Stimulated activated CD8-positive, alpha-beta memory T cell treated with anti-CD3 and anti-CD28 coated beads, Interleukin-4, amount 100 ng/mL, for 4 hours (primary cell): ENCODE measurements at regions not wholly inside any gene's neighbourhood (a gene's known extent, or its start where the extent isn't known, plus 50 kb on each side); places are given as distances from the start of the nearest gene placed in this dataset.
"Not testable (repeated sequence)": the region's sequence is repeated elsewhere in the genome, so short reads cannot be mapped to it uniquely, and the experiment has no call there.

Experiments used
- DNase-seq, 2 donors: peaks; one replicate each; pipeline ENCODE4 v3.0.0-alpha.2; 2020; ENCODE audit warnings: low read depth in 2 of 2, low spot score in 1 of 2

DNA sequence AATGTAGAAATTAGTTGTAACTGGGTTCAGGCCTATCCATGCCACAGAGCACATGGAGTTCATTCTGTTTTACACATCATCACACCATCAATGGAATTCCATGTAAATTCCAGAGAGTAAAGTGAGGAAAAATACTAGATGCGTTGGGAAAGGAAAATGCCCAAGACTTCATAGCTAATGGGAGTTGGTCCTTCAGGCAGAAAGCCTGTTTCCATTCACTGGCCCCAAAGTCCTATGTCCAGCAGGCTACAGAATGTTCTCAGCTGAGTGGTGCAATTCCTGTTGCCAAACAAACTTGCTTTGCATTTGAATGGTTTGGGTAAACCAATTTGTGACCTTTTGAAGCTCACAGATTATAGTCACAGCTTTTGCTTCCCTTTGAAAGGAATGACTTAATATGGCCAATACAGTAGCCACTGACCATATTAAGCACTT, 164.6 kb upstream of the PFN2 start:
- no peak for DNase-seq

DNA sequence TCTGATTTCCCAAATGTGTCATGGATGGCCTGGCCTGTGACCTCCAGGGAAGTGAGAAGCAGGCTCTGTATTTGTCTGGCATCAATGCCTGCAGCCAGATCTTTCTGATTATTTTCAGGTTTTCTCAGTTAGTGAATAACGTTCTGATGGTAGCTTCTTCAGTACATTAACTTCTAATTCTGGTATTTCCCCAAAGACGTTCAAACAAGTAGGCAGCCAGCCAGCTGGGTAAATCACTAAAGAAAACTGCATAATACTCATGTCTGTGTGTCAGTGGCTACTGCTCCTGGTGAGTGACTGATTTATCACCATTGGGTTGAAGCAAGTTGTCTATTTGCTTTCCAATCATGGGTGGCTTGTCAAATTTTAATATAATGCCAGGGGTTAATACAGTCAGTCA, 162.6 kb upstream of the PFN2 start:
- DNase-seq, result no peak

DNA sequence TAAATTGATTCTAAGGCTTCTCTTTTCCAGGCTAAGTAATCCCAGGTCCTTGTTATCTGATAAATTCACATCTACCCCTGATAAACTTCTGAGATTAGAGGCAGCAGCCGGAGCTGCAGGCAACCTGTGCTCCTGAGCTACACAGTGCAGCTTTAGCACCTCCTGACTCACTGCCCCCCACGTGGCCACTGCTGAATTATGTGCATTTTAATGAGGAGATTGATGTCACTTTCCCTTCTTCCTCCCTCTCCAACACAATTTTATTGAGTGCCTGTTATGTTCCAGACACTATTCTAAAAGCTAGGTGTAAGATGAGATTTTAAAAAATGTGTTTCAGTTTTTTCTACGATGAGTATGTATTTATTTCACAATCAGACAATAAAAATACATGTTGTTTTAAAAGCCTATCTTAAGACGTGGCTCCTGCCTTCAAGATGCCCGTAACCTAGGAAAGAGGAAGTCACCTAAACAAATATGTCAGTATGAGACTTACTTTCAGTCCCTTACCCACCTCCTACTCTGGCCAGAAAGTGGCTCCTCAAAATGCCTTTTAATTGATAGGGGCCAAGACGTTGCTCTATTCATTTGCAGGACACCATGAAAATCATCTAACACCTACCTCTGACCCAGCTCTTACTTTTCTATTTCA, 161.5 kb upstream of the PFN2 start:
- DNase-seq, result no peak

DNA sequence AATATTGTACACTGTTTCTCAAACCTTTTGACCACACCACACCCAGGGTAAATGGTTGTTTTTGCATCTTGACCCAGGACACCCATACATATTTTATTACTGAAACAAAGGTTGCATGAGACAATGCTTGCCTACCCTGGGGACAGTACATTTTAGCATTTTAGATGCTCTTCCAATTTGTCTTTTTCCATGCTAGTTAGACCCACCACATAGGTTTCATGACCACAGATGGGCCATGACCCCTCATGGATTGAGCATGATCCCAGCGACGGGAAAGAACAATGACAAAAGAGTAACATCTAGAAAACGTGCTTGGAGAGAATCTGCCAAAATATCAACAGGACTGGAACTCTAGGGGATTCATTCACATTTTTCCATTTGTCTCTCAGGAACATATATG, 161.0 kb upstream of the PFN2 start:
- no peak for DNase-seq

DNA sequence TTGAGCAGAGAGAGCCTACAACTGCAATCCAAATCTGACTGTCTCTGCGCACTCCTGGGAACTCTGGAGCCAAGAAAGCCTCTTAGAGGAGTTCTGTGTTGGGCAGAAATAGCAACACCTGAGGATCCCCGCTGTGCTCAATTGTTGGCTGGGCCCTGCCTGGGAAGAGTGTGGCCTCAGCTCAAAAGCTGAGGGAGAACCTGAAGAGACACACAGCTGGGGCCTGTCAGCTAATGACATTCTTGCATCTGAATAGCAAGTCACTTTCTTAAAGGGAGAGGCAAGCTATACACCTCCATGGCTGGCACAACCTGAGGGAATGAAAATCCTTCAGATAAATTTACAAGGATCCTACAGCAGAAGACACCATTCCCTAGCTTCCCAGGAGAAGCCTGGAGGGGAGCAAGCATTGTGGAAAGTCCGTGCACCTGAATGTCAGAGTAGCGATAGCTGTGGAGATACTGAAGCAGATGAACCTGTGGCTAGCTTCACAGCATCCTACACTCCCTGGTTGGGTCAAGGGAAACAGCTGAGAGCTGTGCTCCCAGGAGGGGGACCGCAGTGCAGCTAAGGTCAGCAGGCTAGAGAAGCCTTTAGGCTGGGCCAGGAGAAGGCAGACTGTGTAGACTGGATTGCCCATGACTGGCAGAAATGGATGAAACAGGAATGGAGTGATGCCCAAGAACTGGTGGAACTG, 159.9 kb upstream of the PFN2 start:
- no peak for DNase-seq

DNA sequence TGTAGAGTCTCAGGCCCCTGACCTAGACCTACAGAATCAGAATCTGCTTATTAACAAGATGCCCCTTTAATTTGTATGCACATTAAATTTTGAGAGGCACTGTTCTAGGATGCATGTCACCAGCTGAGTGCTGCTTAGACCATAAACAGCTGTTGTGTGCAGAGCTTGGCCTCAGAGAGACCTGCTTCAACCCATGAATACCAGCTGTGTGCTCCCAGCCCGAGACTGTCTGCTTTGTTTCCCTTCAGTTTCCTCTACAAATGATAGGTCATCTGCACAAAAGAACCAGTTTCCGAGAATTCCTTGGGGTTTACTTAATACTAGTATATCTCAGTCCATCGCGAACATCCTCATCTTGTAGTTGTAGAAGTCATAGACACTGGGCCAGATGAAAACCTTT, 158.5 kb upstream of the PFN2 start:
- no peak for DNase-seq

DNA sequence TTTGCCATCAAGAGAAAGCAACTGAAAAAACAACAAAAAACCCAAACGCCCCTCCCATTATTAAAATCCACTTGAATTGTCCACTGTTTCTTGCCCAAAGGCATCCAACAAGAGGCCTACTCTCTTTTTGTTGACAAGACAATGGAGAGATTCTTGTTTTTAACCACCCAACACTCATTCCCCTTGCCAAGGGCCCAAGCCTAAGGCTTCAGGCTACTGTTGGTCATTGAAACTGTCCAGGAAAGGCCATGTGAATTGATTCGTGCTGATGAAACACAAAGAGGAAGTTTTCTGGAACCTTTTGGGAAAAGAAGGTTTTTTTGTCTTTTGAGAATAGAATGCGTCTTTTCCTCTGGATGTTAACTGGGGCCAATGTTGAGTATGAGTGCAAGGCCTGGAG, 157.4 kb upstream of the PFN2 start:
- DNase-seq, result no peak

DNA sequence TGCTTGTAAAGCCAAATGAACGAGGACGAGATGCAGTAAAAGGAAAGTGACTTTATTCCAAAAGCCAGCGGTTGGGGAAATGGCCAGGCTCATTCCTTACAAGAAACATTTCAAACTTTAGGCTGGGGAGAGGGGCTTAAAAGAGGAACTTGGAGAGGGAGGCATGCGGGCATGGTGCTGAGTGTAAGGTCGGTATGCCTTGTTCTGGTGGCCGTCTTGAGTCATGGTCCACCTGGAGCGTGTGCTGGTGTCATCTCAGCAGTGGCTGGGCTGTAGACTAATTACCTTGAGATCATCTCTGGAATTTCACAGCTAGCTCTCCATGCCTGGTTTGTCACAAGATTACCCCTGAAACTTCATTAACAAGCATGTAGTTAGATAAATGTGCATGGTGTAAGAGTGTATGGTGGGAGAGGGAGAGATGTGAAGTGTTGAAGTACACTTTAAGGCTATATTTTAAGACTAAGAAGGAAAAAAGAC, 156.4 kb upstream of the PFN2 start:
- DNase-seq, result no peak

DNA sequence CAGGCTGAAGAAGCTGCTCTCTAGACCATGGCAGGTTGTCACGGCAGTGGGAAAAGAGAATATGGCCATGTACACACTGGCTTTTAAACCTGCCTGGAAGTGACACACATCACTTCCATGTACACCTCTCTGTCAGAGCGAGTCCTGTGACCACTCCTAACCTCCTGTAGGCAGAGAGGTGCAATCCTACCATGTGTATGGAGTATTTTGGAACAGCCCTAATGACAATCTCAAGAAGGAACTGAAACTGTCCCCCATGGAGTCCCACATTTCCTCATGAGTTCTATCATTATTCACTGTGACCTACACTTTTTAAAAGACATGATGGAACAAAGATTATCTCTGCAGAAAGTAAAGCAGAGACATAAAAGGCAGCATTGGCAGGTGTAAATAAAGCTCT, 153.4 kb upstream of the PFN2 start:
- no peak for DNase-seq

DNA sequence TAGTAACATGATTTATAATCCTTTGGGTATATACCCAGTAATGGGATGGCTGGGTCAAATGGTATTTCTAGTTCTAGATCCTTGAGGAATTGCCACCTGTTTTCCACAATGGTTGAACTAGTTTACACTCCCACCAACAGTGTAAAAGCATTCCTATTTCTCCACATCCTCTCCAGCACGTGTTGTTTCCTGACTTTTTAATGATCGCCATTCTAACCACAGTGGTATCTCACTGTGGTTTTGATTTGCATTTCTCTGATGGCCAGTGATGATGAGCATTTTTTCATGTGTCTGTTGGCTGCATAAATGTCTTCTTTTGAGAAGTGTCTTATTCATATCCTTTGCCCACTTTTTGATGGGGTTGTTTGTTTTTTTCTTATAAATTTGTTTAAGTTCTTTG, 152.6 kb upstream of the PFN2 start:
- not testable (repeated sequence) for DNase-seq

DNA sequence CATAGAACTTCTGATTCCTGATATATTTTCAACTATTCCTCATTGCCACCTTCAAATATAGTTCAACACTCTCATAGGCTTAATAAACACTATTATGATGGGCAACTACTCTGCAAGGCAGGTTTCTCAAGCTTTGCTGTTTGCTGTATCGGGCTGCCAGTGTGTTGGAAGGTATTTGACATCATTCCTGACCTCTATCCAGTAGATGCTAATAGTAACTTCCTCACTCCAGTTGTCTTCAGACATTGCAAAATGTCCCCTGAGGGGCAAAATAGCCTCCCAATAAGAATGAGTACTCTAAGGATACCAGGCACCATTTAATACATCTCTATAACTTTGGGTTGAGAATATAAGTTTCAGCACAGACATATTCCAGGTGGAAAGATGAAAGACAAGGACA, 147.5 kb upstream of the PFN2 start:
- no peak for DNase-seq

DNA sequence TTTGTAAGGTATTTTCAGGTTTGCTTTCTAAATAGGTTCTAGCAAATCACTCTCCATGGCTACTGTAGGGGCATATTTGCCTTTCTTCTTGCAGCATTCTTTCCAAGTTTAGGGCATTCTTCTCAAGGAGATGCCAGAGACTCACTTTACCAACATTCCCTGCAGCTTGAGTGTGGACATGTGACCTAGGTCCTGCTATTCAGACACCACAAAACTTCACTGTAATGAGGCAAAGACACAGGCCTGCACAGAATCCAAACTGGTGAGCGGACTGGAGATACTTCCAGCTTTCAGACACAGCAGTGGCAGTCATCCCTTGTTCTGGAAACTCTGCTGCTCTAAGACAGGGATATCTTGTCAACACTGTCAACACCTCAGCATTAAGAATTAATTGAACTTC, 146.4 kb upstream of the PFN2 start:
- no peak for DNase-seq

DNA sequence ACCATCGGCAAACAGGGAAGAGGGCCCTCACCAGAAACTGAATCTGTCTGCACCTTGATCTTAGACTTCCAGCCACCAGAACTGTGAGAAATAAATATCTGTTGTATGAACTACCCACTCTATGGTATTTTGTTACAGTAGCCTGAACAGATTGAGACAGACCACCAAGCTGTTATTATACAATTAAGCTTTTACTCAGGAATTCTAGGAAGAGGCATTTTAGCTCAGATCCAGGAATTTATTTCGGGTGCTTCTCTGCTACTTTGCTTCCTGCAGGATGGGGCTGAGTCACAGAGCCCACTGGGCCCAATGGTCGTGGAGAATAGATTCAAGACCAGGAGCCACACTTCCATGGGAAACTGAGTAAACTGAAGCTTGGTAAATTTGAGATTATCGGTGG, 145.5 kb upstream of the PFN2 start:
- DNase-seq, result no peak

DNA sequence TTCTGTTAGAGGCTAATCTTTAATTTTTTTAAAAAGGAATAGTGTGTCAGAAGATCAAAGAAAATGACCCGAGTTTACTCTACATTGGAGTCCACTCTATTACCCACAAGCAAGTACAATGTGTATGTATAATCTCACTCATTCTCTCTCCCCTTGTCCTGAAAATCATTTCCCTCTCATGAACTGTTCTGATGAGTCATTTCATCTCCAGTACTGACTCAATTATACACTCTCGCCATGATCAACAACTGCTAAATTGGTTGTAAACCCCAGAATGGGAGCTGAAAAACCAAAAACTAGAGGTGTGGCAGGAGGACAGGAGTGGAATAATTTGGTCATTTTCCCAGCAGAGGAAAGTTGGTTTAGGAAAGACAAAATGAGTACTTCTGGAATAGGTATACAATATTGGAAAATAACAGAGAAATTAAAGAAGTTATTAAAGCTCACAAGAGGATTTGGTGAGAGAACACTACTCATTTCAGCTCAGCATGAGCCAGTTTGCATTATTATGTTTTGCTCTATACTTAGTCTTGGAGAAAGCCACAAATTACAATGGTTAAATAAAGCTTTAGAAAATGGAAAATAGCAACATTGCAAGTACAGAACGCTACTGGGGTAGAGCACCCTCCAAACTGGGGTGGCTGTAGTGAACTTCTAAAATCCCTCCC, 144.3 kb upstream of the PFN2 start:
- no peak for DNase-seq

DNA sequence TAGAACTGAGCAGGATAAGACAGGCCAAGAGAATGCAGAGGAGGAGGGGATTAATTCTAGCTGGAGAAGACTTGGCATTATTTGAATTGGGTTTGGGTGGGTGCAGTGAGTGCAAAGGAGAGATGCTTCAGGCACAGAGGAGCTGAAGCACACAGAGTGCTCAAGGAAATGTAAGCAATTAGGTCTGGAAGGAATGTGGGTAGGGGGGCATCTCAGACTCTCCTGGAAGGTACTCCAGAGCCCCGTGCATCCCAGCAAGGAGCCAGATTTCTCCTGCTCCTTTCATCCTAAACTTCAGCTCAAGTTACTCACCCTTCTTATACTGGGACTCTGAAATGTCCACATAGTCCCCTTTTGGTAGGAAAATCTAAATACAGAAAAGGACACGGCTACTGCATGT, 143.6 kb upstream of the PFN2 start:
- no peak for DNase-seq

DNA sequence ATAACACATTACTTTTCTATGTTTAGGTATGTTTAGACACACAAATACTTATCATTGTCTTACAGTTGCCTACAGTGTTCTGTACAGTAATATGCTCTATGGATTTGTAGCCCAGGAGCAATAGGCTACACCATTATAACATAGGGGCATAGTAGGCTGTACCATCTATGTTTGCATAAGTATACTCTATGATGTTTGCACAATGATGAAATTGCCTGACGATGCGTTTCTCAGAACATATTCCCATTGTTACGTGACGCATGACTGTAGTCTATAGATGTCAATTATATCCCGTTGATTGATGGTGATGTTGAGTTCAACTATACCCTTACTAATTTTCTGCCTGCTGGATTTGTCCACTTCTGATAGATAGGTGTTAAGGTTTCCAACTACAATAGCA, 139.4 kb upstream of the PFN2 start:
- DNase-seq, result no peak

DNA sequence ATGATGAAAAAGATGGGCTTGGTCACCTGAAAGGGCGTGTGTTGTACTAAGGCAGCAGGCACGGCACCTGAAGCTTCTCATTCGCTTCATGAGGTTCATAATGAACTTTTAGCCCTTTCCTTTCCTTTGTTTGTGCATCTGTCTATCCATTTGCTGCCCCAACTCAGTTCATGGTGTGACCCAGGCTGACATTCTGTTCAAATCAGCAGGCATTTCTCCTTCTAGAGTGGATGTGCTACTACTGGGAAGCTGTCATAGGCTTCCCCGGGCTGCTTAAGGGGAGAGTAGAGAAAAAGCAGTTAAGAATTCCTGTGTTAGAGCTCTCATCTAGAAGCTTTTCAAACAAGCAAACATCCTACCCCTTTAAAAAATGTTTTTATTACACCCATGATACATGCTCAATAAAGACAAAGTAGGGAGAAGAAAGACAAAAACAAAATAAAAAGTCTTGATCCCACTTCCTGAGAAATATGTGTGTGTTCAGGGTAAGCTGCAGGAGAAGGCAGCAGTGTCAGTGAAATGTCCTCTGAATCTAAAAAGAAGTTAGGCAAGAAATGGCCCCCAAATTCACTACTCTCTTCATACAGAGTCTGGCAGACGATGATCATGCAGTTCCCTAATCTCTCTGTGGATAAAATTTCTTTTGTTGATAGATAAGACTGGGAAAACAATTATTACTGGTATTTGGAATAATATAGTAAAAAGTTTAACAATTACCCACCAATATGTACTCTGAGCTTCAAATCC, 136.9 kb upstream of the PFN2 start:
- no peak for DNase-seq

DNA sequence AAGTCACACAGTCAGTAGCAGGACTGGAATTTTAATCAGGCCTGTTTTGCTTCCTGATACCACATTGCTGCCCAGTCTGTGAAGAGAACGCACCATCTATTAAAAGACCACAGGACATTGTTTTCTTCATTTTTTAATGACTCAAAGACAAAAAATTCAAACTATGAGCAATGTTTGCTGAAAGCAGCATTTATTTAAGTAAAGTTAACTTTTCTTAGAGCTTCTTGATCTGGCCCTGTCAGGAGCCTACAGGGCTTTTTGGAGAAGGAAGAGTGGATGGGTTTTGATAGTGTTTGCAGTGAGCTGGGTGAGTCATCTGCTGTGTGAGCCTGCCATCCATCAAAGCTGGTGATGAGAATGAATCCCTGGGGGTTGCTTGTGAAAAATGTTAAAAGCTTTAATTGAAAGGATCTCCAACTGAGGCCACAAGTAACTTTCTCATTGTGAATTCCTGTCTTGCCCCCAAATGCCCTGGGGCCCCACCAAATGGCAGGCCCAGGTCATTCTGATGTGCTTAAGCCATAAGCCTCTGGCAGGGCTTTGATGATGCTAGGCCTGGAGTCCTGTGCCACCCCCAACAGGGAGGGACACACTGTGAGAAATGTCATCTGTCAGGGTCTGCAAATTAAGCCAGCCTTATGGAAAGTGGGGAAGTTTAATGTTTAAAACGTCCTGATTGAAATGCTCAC, 136.2 kb upstream of the PFN2 start:
- no peak for DNase-seq

DNA sequence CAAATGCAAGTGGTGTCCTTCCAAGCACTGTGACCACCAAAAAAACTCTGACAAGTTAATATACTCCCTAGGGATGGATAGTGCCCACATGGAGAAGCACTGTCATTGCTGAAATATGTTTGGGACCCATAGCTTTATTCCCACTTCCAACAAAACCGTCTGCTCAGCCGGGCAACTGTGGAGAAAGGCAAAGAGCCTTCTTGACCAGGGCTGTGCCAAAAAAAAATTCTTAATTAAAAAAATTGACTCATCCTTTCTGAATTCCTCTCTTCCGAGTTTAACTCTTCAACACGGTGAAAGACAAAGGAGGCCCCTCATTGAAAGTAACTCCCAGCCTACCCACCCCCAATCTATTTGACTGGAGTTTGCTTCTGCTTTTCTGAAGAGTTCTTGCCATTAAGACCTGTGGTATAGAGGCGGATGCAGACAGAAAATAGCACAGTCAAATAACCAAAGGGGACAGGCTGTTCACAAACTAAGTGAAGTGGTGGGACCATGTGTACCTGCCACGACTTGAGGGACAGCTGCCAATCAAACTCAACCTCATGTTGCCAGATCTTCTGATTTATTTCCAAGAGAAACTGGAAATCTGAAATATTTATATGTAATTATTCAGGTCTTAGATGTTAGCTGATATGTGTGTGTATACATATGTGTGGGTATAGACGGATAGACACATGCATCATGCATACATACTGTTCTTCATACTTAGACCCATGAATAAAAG, 135.4 kb upstream of the PFN2 start:
- no peak for DNase-seq

DNA sequence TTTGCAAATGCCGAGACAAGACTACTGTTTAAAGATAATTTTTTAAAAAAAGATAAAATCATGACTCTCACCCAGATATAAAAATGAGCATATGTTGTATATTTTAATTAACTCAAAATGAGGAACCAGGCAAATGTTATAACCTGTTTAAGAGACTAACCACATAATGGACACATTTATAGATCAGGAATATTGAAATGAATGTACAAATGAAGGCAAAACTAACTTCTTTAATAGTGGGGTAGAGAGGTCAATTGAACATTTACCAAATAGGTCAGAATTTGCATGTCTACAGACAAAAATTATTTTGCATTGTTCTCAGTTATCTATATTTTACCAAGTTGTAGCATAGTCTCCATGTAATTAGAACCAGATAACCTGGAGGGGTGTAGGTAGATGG, 134.3 kb upstream of the PFN2 start:
- no peak for DNase-seq

DNA sequence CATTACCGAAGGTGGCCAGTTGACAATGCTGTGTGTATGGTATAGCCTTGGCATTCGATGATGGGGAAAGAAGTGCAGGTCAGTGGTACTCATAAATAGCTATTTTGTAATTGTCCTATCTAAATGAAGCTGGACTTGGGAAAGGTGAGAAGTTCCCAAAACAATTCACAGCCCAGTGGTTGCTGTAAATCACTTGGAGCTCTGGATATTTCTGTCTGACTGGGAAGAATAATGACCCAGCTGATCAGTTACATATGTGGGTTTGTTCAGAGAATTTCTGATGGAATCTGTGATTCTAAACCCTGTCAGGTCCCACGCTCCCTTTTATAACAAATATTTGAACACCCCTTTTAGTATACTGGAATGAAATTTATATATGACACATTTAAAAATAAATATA, 133.9 kb upstream of the PFN2 start:
- no peak for DNase-seq
